GM12872 (cell line): ENCODE measurements at regions not wholly inside any gene's neighbourhood (a gene's known extent, or its start where the extent isn't known, plus 50 kb on each side); places are given as distances from the start of the nearest gene placed in this dataset.

Experiments
- CTCF ChIP-seq: IDR thresholded peaks from 3 replicates; pipeline ENCODE4 v1.5.1; 2011; ENCODE audit warnings: low read depth, mild to moderate bottlenecking, low read length, moderate library complexity; ENCODE audit not compliant: insufficient read depth

- no peak for TF ChIP-seq CTCF
These were observed 392.0 kb upstream of the SGCD start for GRCh38 chr5:155934964-155935363.

GRCh38 chr5:155935723-155936122, 391.2 kb upstream of the SGCD start:
- no peak for TF ChIP-seq CTCF

- TF ChIP-seq CTCF, result no peak
These were observed 390.2 kb upstream of the SGCD start for GRCh38 chr5:155936520-155937406.

DNA sequence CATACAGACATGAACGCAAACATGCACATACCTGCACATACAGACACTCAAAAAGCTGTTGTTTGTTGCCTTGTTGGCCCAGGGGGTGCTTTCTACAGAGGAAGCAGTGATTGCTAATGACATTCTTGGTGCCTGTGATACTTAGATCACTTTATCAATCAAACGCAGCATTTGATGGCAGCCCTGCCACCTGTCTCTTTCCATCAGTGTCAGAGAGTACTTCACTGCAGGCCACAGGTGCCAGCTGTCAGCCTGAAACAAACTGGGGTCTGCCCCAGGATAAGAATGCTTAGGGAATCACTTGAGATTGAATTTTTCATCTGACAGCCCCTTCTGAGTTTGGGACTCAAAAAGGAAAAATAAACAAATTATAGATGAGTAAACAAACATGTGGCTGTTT, 388.9 kb upstream of the SGCD start:
- TF ChIP-seq CTCF, result no peak

GRCh38 chr5:155941340-155941739, 385.6 kb upstream of the SGCD start:
- TF ChIP-seq CTCF, result no peak

- TF ChIP-seq CTCF, result peak; percentile 78
These were observed 383.2 kb upstream of the SGCD start for GRCh38 chr5:155943516-155944407.

DNA sequence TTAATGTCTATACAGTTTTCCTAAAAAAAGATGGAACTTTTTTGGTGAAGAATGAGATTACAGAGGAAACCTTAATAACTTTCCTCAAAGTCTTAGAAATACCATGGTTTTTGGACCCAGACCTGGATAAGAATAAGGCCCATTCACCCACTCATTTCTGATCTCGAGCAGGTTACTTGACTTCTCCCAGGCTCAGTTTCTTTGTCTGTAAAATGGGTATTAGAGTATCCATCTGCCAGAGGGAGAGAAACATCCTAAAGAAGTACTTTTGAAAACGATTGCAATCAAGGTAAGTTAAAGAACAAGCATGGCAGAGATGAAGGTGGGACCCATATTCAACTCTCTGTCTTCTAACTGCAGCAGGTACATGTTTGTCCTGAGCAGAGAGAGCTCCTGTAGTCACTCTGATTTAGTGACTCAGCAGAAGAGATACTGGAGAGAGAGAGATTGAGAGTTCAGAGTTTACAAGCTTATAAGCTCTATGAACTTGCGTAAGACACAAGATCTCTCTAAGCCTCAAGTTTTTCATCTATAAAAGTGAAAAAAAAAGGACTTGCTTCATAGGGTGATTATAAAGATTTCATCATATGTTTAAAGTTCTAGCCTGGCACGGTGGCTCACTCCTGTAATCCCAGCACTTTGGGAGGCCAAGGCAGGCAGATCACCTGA, 379.4 kb upstream of the SGCD start:
- no peak for TF ChIP-seq CTCF
